Ovary (tissue), 3 donors: ENCODE measurements at regions not wholly inside any gene's neighbourhood (a gene's known extent, or its start where the extent isn't known, plus 50 kb on each side); places are given as distances from the start of the nearest gene placed in this dataset.

Source experiments
- EP300 ChIP-seq: sonication (generic); formaldehyde crosslinking; IDR thresholded peaks from one replicate; pipeline ENCODE4 v1.6.1; 2017; ENCODE audit warnings: antibody characterized with exemption
- TF ChIP-seq, protein P1 (sequence below), 3 donors: fragments of 450-650 bp in 2 of 3; fragments of 200-600 bp in 1 of 3; IDR thresholded peaks; one replicate each; pipeline versions ENCODE4 v1.5.1 to v1.8.0; 2016 to 2022; ENCODE audit warnings: antibody characterized with exemption in 3 of 3, mild to moderate bottlenecking in 1 of 3
- donor health status: DM: no; HTN: no; CAD: no.

GRCh38 chr6:81172056-81172740 lies 580.3 kb downstream of the TENT5A start:
- TF ChIP-seq EP300, result no peak
- TF ChIP-seq, protein P1, sequence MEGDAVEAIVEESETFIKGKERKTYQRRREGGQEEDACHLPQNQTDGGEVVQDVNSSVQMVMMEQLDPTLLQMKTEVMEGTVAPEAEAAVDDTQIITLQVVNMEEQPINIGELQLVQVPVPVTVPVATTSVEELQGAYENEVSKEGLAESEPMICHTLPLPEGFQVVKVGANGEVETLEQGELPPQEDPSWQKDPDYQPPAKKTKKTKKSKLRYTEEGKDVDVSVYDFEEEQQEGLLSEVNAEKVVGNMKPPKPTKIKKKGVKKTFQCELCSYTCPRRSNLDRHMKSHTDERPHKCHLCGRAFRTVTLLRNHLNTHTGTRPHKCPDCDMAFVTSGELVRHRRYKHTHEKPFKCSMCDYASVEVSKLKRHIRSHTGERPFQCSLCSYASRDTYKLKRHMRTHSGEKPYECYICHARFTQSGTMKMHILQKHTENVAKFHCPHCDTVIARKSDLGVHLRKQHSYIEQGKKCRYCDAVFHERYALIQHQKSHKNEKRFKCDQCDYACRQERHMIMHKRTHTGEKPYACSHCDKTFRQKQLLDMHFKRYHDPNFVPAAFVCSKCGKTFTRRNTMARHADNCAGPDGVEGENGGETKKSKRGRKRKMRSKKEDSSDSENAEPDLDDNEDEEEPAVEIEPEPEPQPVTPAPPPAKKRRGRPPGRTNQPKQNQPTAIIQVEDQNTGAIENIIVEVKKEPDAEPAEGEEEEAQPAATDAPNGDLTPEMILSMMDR (IDR thresholded peaks at IDR 0.05), result no peak
